K562 (cell line): ENCODE measurements at regions not wholly inside any gene's neighbourhood (a gene's known extent, or its start where the extent isn't known, plus 50 kb on each side); places are given as distances from the start of the nearest gene placed in this dataset.

Experiments
- CGGBP1 ChIP-seq: fragments of 250-450 bp; sonication (Bioruptor Pico); IDR thresholded peaks from 2 replicates; pipeline ENCODE4 v1.9.0; 2021; ENCODE audit warnings: mild to moderate bottlenecking
- GABPB1 ChIP-seq: sonication (generic); formaldehyde crosslinking; IDR thresholded peaks from 2 replicates; pipeline ENCODE4 v1.8.0; 2022; ENCODE audit warnings: mild to moderate bottlenecking, missing genetic modification reagents
- HES1 ChIP-seq: fragments of 450-650 bp; IDR thresholded peaks from 2 replicates; pipeline ENCODE4 v1.6.1; 2016; ENCODE audit warnings: low read depth, mild to moderate bottlenecking, moderate library complexity
- POU5F1 ChIP-seq: fragments of 150-350 bp; IDR thresholded peaks from 2 replicates; pipeline ENCODE4 v1.6.1; 2014; ENCODE audit warnings: borderline replicate concordance, low read length, low read depth, mild to moderate bottlenecking; ENCODE audit not compliant: partially characterized antibody
- ZMIZ1 ChIP-seq, 2 experiments: fragments of 150-350 bp in 1 of 2; IDR thresholded peaks; 2 replicates each; pipeline ENCODE4 v1.6.1; 2012 to 2016; ENCODE audit warnings: low read depth in 2 of 2, low read length in 2 of 2, mild to moderate bottlenecking in 1 of 2, moderate library complexity in 1 of 2
- ZNF445 ChIP-seq: fragments of 250-450 bp; sonication (Bioruptor Pico); IDR thresholded peaks from 2 replicates; pipeline ENCODE4 v1.4.0; 2020; ENCODE audit warnings: low read depth, mild to moderate bottlenecking, moderate library complexity
- ZNF79 ChIP-seq: fragments of 250-450 bp; sonication (Bioruptor Pico); IDR thresholded peaks from 2 replicates; pipeline ENCODE4 v1.4.0; 2020; ENCODE audit warnings: low read depth, mild to moderate bottlenecking, moderate library complexity

- TF ChIP-seq ZMIZ1 (IDR thresholded peaks at IDR 0.05; ENCODE audit: low read depth in 2 of 2, low read length in 2 of 2) = no peak
- no peak for TF ChIP-seq ZNF445 (CRISPR knock-in tag)
- no peak for TF ChIP-seq POU5F1
- TF ChIP-seq GABPB1 (CRISPR knock-in tag) = no peak
- TF ChIP-seq HES1 = no peak
- no peak for TF ChIP-seq ZNF79
- TF ChIP-seq CGGBP1 (CRISPR knock-in tag) = no peak
- TF ChIP-seq, all 486 proteins: peak for 0
Observed at GRCh38 chr3:190747571-190747970, 114.9 kb downstream of the GMNC start (continued).
